H1 (cell line): ENCODE measurements at regions not wholly inside any gene's neighbourhood (a gene's known extent, or its start where the extent isn't known, plus 50 kb on each side); places are given as distances from the start of the nearest gene placed in this dataset.

Experiments
- CTCF ChIA-PET: fragments of 300-600 bp; sonication (Branson Sonifier 250); formaldehyde crosslinking; loops from one replicate; lab custom pipeline; 2021; ENCODE audit not compliant: partially characterized antibody; lab: Charles Lee
- POLR2A ChIA-PET: fragments of 300-600 bp; sonication (Branson Sonifier 250); formaldehyde crosslinking; loops from one replicate; lab custom pipeline; 2021; ENCODE audit warnings: inconsistent platforms; ENCODE audit not compliant: partially characterized antibody; lab: Charles Lee
- DNase-seq, 2 experiments: peaks; one replicate each; pipeline versions ENCODE4 v3.0.0 to v3.0.0-alpha.2; 2010 to 2022; ENCODE audit warnings: low spot score in 2 of 2, low read depth in 1 of 2, mixed read lengths in 1 of 2
- FAIRE-seq: peaks from 2 replicates; lab custom pipeline; 2011; peaks lifted over from hg19 to GRCh38; lab: Jason Lieb, UNC
- H2AFZ ChIP-seq: 2 replicates; pipeline ENCODE4 v1.8.1; 2012; ENCODE audit warnings: low read length, inconsistent platforms
- H2AK5ac ChIP-seq: 2 replicates; pipeline ENCODE4 v1.6.1; 2013; ENCODE audit warnings: low read depth, low read length
- H2BK120ac ChIP-seq: replicated peaks from 2 replicates; pipeline ENCODE3; 2013; ENCODE audit warnings: low read depth, low read length, inconsistent platforms
- H2BK12ac ChIP-seq: 2 replicates; pipeline ENCODE4 v1.6.1; 2013; ENCODE audit warnings: low read depth, low read length
- H2BK15ac ChIP-seq: 2 replicates; pipeline ENCODE4 v1.6.1; 2013; ENCODE audit warnings: low read length
- H2BK20ac ChIP-seq: 2 replicates; pipeline ENCODE4 v1.6.1; 2013; ENCODE audit warnings: low read length
- H2BK5ac ChIP-seq: 2 replicates; pipeline ENCODE4 v1.6.1; 2013; ENCODE audit warnings: low read depth, low read length
- H3K14ac ChIP-seq: 2 replicates; pipeline ENCODE4 v1.6.1; 2013; ENCODE audit warnings: inconsistent platforms; ENCODE audit not compliant: insufficient read length
- H3K18ac ChIP-seq: 2 replicates; pipeline ENCODE4 v1.6.1; 2013; ENCODE audit warnings: low read length; ENCODE audit errors: extremely low read depth
- H3K23ac ChIP-seq: 2 replicates; pipeline ENCODE4 v1.6.1; 2013; ENCODE audit warnings: inconsistent platforms; ENCODE audit not compliant: insufficient read length
- H3K23me2 ChIP-seq: 2 replicates; pipeline ENCODE4 v1.6.1; 2013; ENCODE audit warnings: low read depth, low read length
- H3K27ac ChIP-seq: 2 replicates; pipeline ENCODE4 v1.6.1; 2011; ENCODE audit warnings: low read depth, low read length, inconsistent platforms
- H3K27me3 ChIP-seq, 4 experiments: replicated peaks in 1 of 4; 1 replicate in 1 of 4; 2 replicates in 3 of 4; pipeline versions ENCODE4 v1.6.1 to v1.8.1; 2011 to 2013; ENCODE audit warnings: low read length in 3 of 4, mild to moderate bottlenecking in 3 of 4, inconsistent platforms in 2 of 4, mixed read lengths in 2 of 4, moderate library complexity in 1 of 4; ENCODE audit not compliant: control insufficient read depth in 3 of 4, insufficient read depth in 3 of 4; ENCODE audit errors: extremely low read depth in 1 of 4
- H3K36me3 ChIP-seq, 4 experiments: 2 replicates each; pipeline versions ENCODE4 v1.6.1 to v1.8.1; 2011 to 2013; ENCODE audit warnings: mild to moderate bottlenecking in 4 of 4, low read length in 3 of 4, moderate library complexity in 2 of 4, control low read depth in 1 of 4, inconsistent platforms in 1 of 4; ENCODE audit not compliant: insufficient read depth in 4 of 4, control insufficient read depth in 2 of 4
- H3K4ac ChIP-seq: replicated peaks from 2 replicates; pipeline ENCODE3; 2013; ENCODE audit warnings: low read length, low read depth, mixed read lengths, inconsistent platforms; ENCODE audit not compliant: insufficient read length
- H3K4me1 ChIP-seq, 4 experiments: replicated peaks in 1 of 4; 1 replicate in 1 of 4; 2 replicates in 3 of 4; pipeline versions ENCODE4 v1.6.1 to v1.8.1; 2011 to 2013; ENCODE audit warnings: low read length in 3 of 4, inconsistent platforms in 2 of 4, mixed read lengths in 1 of 4; ENCODE audit not compliant: insufficient read depth in 4 of 4, control insufficient read depth in 3 of 4
- H3K4me2 ChIP-seq, 2 experiments: 2 replicates each; pipeline versions ENCODE4 v1.6.1 to v1.8.1; 2011 to 2013; ENCODE audit warnings: low read depth in 2 of 2, low read length in 2 of 2, control low read depth in 1 of 2, inconsistent platforms in 1 of 2, mild to moderate bottlenecking in 1 of 2; ENCODE audit not compliant: insufficient read depth in 1 of 2
- H3K4me3 ChIP-seq, 4 experiments: fragments of 200-600, 300-600 bp in 1 of 4; sonication (generic), shearing (Covaris generic), sonication (Bioruptor Twin) in 1 of 4; 2 replicates each; pipeline versions ENCODE4 v1.5.1 to v1.8.1; 2011 to 2016; ENCODE audit warnings: low read length in 4 of 4, low read depth in 3 of 4, control low read depth in 2 of 4, inconsistent platforms in 2 of 4, mild to moderate bottlenecking in 2 of 4, mixed read lengths in 1 of 4, moderate library complexity in 1 of 4; ENCODE audit not compliant: insufficient read depth in 2 of 4; ENCODE audit errors: extremely low read depth in 1 of 4
- H3K56ac ChIP-seq: replicated peaks from 2 replicates; pipeline ENCODE3; 2013; ENCODE audit warnings: low read depth, mild to moderate bottlenecking, mixed read lengths, low read length, inconsistent platforms; ENCODE audit not compliant: insufficient read length
- H3K79me1 ChIP-seq: 2 replicates; pipeline ENCODE4 v1.6.1; 2013; ENCODE audit warnings: low read depth, low read length, control low read depth
- H3K79me2 ChIP-seq, 2 experiments: 2 replicates each; pipeline versions ENCODE4 v1.6.1 to v1.8.1; 2012 to 2013; ENCODE audit warnings: low read length in 2 of 2, mild to moderate bottlenecking in 2 of 2, inconsistent platforms in 1 of 2; ENCODE audit not compliant: insufficient read depth in 2 of 2, control insufficient read depth in 1 of 2
- H3K9ac ChIP-seq, 4 experiments: replicated peaks in 1 of 4; 1 replicate in 1 of 4; 2 replicates in 3 of 4; pipeline versions ENCODE4 v1.6.1 to v1.8.1; 2011 to 2013; ENCODE audit warnings: low read depth in 3 of 4, low read length in 3 of 4, control low read depth in 2 of 4, mild to moderate bottlenecking in 2 of 4, moderate library complexity in 2 of 4, inconsistent platforms in 1 of 4; ENCODE audit errors: extremely low read depth in 1 of 4
- H3K9me3 ChIP-seq, 2 experiments: 2 replicates each; pipeline versions ENCODE4 v1.6.1 to v1.8.1; 2012 to 2013; ENCODE audit warnings: mild to moderate bottlenecking in 2 of 2, moderate library complexity in 2 of 2, control low read depth in 1 of 2, inconsistent platforms in 1 of 2, low read depth in 1 of 2, low read length in 1 of 2, mixed read lengths in 1 of 2; ENCODE audit not compliant: insufficient read depth in 2 of 2
- H4K20me1 ChIP-seq, 2 experiments: replicated peaks in 1 of 2; 2 replicates each; pipeline versions ENCODE3 to v1.8.1; 2011 to 2013; ENCODE audit warnings: inconsistent platforms in 2 of 2, low read length in 2 of 2, mild to moderate bottlenecking in 1 of 2; ENCODE audit not compliant: insufficient read depth in 2 of 2, control insufficient read depth in 1 of 2
- H4K5ac ChIP-seq: 2 replicates; pipeline ENCODE4 v1.6.1; 2013; ENCODE audit warnings: low read length, low read depth, mixed read lengths, inconsistent platforms; ENCODE audit not compliant: insufficient read length
- H4K8ac ChIP-seq: 2 replicates; pipeline ENCODE4 v1.8.0; 2013; ENCODE audit warnings: mild to moderate bottlenecking, moderate library complexity, low read length, inconsistent platforms; ENCODE audit not compliant: insufficient read depth; ENCODE audit errors: extremely low read depth
- H4K91ac ChIP-seq: replicated peaks from 2 replicates; pipeline ENCODE3; 2013; ENCODE audit warnings: low read length, mixed read lengths, inconsistent platforms; ENCODE audit not compliant: insufficient read length
- CHD2 ChIP-seq: IDR thresholded peaks from 2 replicates; pipeline ENCODE4 v1.6.1; 2012; ENCODE audit warnings: low read length, improper control_type of control experiment
- EGR1 ChIP-seq: IDR thresholded peaks from 2 replicates; pipeline ENCODE4 v1.6.1; 2011; ENCODE audit warnings: low read depth, low read length, borderline replicate concordance
- EZH2 ChIP-seq: fragments of 200-600 bp; sonication (generic); IDR thresholded peaks from 2 replicates; pipeline ENCODE4 v1.7.1; 2012; ENCODE audit warnings: low read depth, mild to moderate bottlenecking, moderate library complexity, low read length, inconsistent platforms; ENCODE audit not compliant: severe bottlenecking
- HDAC2 ChIP-seq, 2 experiments: fragments of 300-600 bp in 1 of 2; sonication (generic) in 1 of 2; IDR thresholded peaks; 2 replicates each; pipeline ENCODE4 v1.6.1; 2011 to 2012; ENCODE audit warnings: low read depth in 2 of 2, low read length in 2 of 2, mild to moderate bottlenecking in 2 of 2, moderate library complexity in 2 of 2, borderline replicate concordance in 1 of 2, inconsistent platforms in 1 of 2
- KDM4A ChIP-seq: IDR thresholded peaks from one replicate; pipeline ENCODE4 v1.7.1; 2012; ENCODE audit warnings: low read depth, mild to moderate bottlenecking, moderate library complexity, low read length, inconsistent platforms; ENCODE audit not compliant: severe bottlenecking
- MAX ChIP-seq: IDR thresholded peaks from 2 replicates; pipeline ENCODE4 v1.6.1; 2012; ENCODE audit warnings: inconsistent platforms
- POLR2A ChIP-seq, 2 experiments: IDR thresholded peaks; 1 replicate in 1 of 2; 2 replicates in 1 of 2; pipeline ENCODE4 v1.6.1; 2011; ENCODE audit warnings: low read depth in 2 of 2, low read length in 2 of 2, mild to moderate bottlenecking in 2 of 2; ENCODE audit errors: control extremely low read depth in 1 of 2
- RNF2 ChIP-seq: fragments of 200-900, 300-1000 bp; sonication (generic); IDR thresholded peaks from 2 replicates; pipeline ENCODE4 v1.7.1; 2016; ENCODE audit warnings: borderline replicate concordance, low read depth, mild to moderate bottlenecking, antibody characterized with exemption, low read length; ENCODE audit not compliant: poor library complexity, severe bottlenecking; ENCODE audit errors: missing control alignments
- SIN3A ChIP-seq, 2 experiments: IDR thresholded peaks in 1 of 2; conservative IDR thresholded peaks in 1 of 2; 2 replicates each; pipeline ENCODE4 v1.6.1; 2011 to 2012; ENCODE audit warnings: low read length in 2 of 2, improper control_type of control experiment in 1 of 2, low read depth in 1 of 2, mild to moderate bottlenecking in 1 of 2
- SP1 ChIP-seq: IDR thresholded peaks from 2 replicates; pipeline ENCODE4 v1.6.1; 2011; ENCODE audit warnings: low read depth, low read length
- SP2 ChIP-seq: IDR thresholded peaks from 2 replicates; pipeline ENCODE4 v1.6.1; 2012; ENCODE audit warnings: mild to moderate bottlenecking, low read length, inconsistent platforms
- TBP ChIP-seq: IDR thresholded peaks from 2 replicates; pipeline ENCODE4 v1.6.1; 2011; ENCODE audit warnings: low read depth, low read length, improper control_type of control experiment
- WGBS, 2 experiments: shearing (Covaris generic) in 1 of 2; methylation state at CpG; one replicate each; pipeline versions ENCODE4 v1.1.6 to v1.1.7; 2013 to 2015; ENCODE audit warnings: low lambda C conversion rate in 2 of 2, mixed read lengths in 2 of 2, inconsistent platforms in 1 of 2, low coverage in 1 of 2, missing lambda C conversion rate in 1 of 2; ENCODE audit not compliant: insufficient replicate concordance in 2 of 2, insufficient coverage in 1 of 2, insufficient read length in 1 of 2; ENCODE audit errors: extremely low coverage in 1 of 2, missing lambda C conversion rate in 1 of 2; 5-methylcytosine and 5-hydroxymethylcytosine counted together
- TF ChIP-seq, protein P1 (sequence below): IDR thresholded peaks from 2 replicates; pipeline ENCODE4 v1.6.1; 2012; ENCODE audit warnings: inconsistent platforms

DNA sequence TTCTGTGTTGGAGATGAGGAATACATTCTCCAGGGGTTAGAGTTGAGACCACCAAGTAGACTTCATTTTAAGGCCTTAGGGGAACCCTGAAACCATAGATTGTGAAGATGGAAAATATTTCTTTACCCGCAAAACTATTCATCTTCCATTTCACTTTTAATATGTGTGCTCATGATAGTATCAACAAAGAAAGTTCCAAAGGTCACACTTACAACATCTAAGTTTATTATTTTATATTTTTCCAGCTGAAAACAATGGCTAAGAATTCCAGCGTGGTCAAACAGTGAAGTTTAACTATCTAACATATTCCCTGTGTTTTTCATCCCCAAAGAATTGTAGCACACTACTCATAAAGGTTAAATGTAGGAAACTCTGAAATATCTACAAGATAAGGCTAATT lies 214.5 kb upstream of the GIMD1 start:
- WGBS, 2 experiments = 90% methylated on average over 2 of the region's 2 CpGs; no CpG with 5 or more reads in 1 of the 2 experiments
- H2AFZ ChIP-seq = no peak overlapping the region
- H3K4me3 ChIP-seq = no peak overlapping the region
- H3K36me3 ChIP-seq = no peaks in the 10 kb centered on the region
- no peaks in the 10 kb centered on the region for H3K27me3 ChIP-seq
- H3K18ac ChIP-seq = no peak overlapping the region
- H3K4me2 ChIP-seq = no peak overlapping the region
- no peaks in the 10 kb centered on the region for H4K20me1 ChIP-seq
- H3K27ac ChIP-seq = no peak overlapping the region
- no peak overlapping the region for H3K14ac ChIP-seq
- H2AK5ac ChIP-seq = no peak overlapping the region
- H4K91ac ChIP-seq = no peak overlapping the region
- no peak overlapping the region for H3K9ac ChIP-seq
- no peaks in the 10 kb centered on the region for H3K4me1 ChIP-seq
- H3K23me2 ChIP-seq = no peaks in the 10 kb centered on the region
- H4K5ac ChIP-seq = no peak overlapping the region
- no peak overlapping the region for H3K56ac ChIP-seq
- H4K8ac ChIP-seq = no peak overlapping the region
- H3K9me3 ChIP-seq = no peaks in the 10 kb centered on the region
- no peaks in the 10 kb centered on the region for H3K79me2 ChIP-seq
- no peak overlapping the region for H2BK20ac ChIP-seq
- H2BK120ac ChIP-seq = no peak overlapping the region
- H3K4ac ChIP-seq = no peak overlapping the region
- H2BK15ac ChIP-seq = no peak overlapping the region
- ChIA-PET CTCF (no interaction called here), POLR2A (no interaction called here)
- no peak for DNase-seq
- FAIRE-seq = no peak
- H2BK5ac ChIP-seq = no peak overlapping the region
- H3K79me1 ChIP-seq = no peaks in the 10 kb centered on the region
- no peak overlapping the region for H2BK12ac ChIP-seq
- H3K23ac ChIP-seq = no peak overlapping the region
- no peak for TF ChIP-seq TBP
- no peak for TF ChIP-seq POLR2A (IDR thresholded peaks at IDR 0.05; ENCODE audit: control extremely low read depth in 1 of 2, low read depth in 2 of 2, low read length in 2 of 2)
- no peak for TF ChIP-seq SP2
- no peak for TF ChIP-seq KDM4A
- TF ChIP-seq MAX = no peak
- no peak for TF ChIP-seq RNF2
- no peak for TF ChIP-seq CHD2
- TF ChIP-seq SP1 = no peak
- no peak for TF ChIP-seq EZH2
- TF ChIP-seq SIN3A (conservative IDR thresholded peaks at IDR 0.05 in 1 of 2, IDR thresholded peaks at IDR 0.05 in 1 of 2; ENCODE audit: low read depth in 1 of 2, low read length in 2 of 2) = no peak
- TF ChIP-seq EGR1 = no peak
- TF ChIP-seq HDAC2 (IDR thresholded peaks at IDR 0.05; ENCODE audit: borderline replicate concordance in 1 of 2, low read depth in 2 of 2, low read length in 2 of 2) = no peak
- TF ChIP-seq, protein P1, sequence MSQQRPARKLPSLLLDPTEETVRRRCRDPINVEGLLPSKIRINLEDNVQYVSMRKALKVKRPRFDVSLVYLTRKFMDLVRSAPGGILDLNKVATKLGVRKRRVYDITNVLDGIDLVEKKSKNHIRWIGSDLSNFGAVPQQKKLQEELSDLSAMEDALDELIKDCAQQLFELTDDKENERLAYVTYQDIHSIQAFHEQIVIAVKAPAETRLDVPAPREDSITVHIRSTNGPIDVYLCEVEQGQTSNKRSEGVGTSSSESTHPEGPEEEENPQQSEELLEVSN = no peak
